PC-3 (cell line): ENCODE measurements at regions not wholly inside any gene's neighbourhood (a gene's known extent, or its start where the extent isn't known, plus 50 kb on each side); places are given as distances from the start of the nearest gene placed in this dataset.

Experiments
- EZH2 ChIP-seq: fragments of 300-600 bp; sonication (generic); IDR thresholded peaks from one replicate; pipeline ENCODE4 v1.6.1; 2017; ENCODE audit warnings: antibody characterized with exemption, mild to moderate bottlenecking, low read length; ENCODE audit not compliant: unreplicated experiment
- EZH2phosphoT487 ChIP-seq: fragments of 300-600 bp; sonication (generic); IDR thresholded peaks from 2 replicates; pipeline ENCODE4 v1.6.1; 2018; ENCODE audit warnings: mild to moderate bottlenecking, antibody characterized with exemption, low read length, borderline replicate concordance
- TF ChIP-seq, protein P1 (sequence below): fragments of 300-600 bp; sonication (generic); conservative IDR thresholded peaks from 2 replicates; pipeline ENCODE4 v1.5.1; 2017; ENCODE audit warnings: antibody characterized with exemption, low read depth, mild to moderate bottlenecking, low read length

GRCh38 chr19:20307127-20307526 is 140.1 kb downstream of the ZNF486 start:
- TF ChIP-seq, protein P1, sequence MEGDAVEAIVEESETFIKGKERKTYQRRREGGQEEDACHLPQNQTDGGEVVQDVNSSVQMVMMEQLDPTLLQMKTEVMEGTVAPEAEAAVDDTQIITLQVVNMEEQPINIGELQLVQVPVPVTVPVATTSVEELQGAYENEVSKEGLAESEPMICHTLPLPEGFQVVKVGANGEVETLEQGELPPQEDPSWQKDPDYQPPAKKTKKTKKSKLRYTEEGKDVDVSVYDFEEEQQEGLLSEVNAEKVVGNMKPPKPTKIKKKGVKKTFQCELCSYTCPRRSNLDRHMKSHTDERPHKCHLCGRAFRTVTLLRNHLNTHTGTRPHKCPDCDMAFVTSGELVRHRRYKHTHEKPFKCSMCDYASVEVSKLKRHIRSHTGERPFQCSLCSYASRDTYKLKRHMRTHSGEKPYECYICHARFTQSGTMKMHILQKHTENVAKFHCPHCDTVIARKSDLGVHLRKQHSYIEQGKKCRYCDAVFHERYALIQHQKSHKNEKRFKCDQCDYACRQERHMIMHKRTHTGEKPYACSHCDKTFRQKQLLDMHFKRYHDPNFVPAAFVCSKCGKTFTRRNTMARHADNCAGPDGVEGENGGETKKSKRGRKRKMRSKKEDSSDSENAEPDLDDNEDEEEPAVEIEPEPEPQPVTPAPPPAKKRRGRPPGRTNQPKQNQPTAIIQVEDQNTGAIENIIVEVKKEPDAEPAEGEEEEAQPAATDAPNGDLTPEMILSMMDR, result no peak
- TF ChIP-seq EZH2phosphoT487 (no peak), EZH2 (no peak)
